Chondrocyte (in vitro differentiated cells): ENCODE measurements at regions not wholly inside any gene's neighbourhood (a gene's known extent, or its start where the extent isn't known, plus 50 kb on each side); places are given as distances from the start of the nearest gene placed in this dataset.

Experiments used
- DNase-seq: peaks from one replicate; pipeline ENCODE4 v3.0.0; 2021; ENCODE audit warnings: mixed read lengths, low spot score
- H3K27ac Mint-ChIP-seq: one replicate; pipeline ENCODE4 v1.8.0; 2021; ENCODE audit warnings: mild to moderate bottlenecking, moderate library complexity, mixed read lengths; ENCODE audit not compliant: unreplicated experiment
- H3K27me3 Mint-ChIP-seq: 2 replicates; pipeline ENCODE4 v1.8.0; 2021; ENCODE audit warnings: low read depth, mixed read lengths
- H3K36me3 Mint-ChIP-seq: 2 replicates; pipeline ENCODE4 v1.8.0; 2021; ENCODE audit warnings: low read depth, mixed read lengths
- H3K4me1 Mint-ChIP-seq: 2 replicates; pipeline ENCODE4 v1.8.0; 2021; ENCODE audit warnings: low read depth, mild to moderate bottlenecking, mixed read lengths
- H3K4me3 Mint-ChIP-seq: one replicate; pipeline ENCODE4 v1.8.0; 2021; ENCODE audit warnings: mild to moderate bottlenecking, moderate library complexity, mixed read lengths; ENCODE audit not compliant: unreplicated experiment
- H3K9me3 Mint-ChIP-seq: 2 replicates; pipeline ENCODE4 v1.8.0; 2021; ENCODE audit warnings: low read depth, mixed read lengths
- CTCF ChIP-seq: fragments of 200-600 bp; sonication (generic); IDR thresholded peaks from 2 replicates; pipeline ENCODE4 v1.5.0; 2021; ENCODE audit warnings: antibody characterized with exemption, mild to moderate bottlenecking, moderate library complexity

GRCh38 chr18:38250971-38251370, 685.4 kb upstream of the CELF4 start:
- H3K27me3 Mint-ChIP-seq = no peaks in the 10 kb centered on the region
- H3K9me3 Mint-ChIP-seq = peaks cover 3% of the 10 kb centered on the region
- H3K4me1 Mint-ChIP-seq = no peaks in the 10 kb centered on the region
- H3K27ac Mint-ChIP-seq = no peak overlapping the region
- no peak for DNase-seq
- TF ChIP-seq CTCF = no peak
- H3K4me3 Mint-ChIP-seq = no peak overlapping the region
- H3K36me3 Mint-ChIP-seq = no peaks in the 10 kb centered on the region

GRCh38 chr18:38244480-38244879, 678.9 kb upstream of the CELF4 start:
- H3K4me1 Mint-ChIP-seq = no peaks in the 10 kb centered on the region
- no peak for TF ChIP-seq CTCF
- no peak overlapping the region for H3K4me3 Mint-ChIP-seq
- no peak for DNase-seq
- H3K27me3 Mint-ChIP-seq = no peaks in the 10 kb centered on the region
- H3K9me3 Mint-ChIP-seq = peaks cover 3% of the 10 kb centered on the region
- no peaks in the 10 kb centered on the region for H3K36me3 Mint-ChIP-seq
- H3K27ac Mint-ChIP-seq = no peak overlapping the region

GRCh38 chr18:38243291-38243690, 677.7 kb upstream of the CELF4 start:
- Mint-ChIP-seq H3K4me1 (no peaks in the 10 kb centered on the region), H3K27me3 (no peaks in the 10 kb centered on the region), H3K4me3 (no peak overlapping the region), H3K27ac (no peak overlapping the region), H3K36me3 (no peaks in the 10 kb centered on the region), H3K9me3 (peaks cover 5% of the 10 kb centered on the region)
- no peak for TF ChIP-seq CTCF
- no peak for DNase-seq

GRCh38 chr18:38241736-38242135, 676.1 kb upstream of the CELF4 start:
- H3K4me1 Mint-ChIP-seq = no peaks in the 10 kb centered on the region
- no peaks in the 10 kb centered on the region for H3K36me3 Mint-ChIP-seq
- no peak overlapping the region for H3K27ac Mint-ChIP-seq
- DNase-seq = no peak
- TF ChIP-seq CTCF = no peak
- H3K27me3 Mint-ChIP-seq = no peaks in the 10 kb centered on the region
- peaks cover 5% of the 10 kb centered on the region for H3K9me3 Mint-ChIP-seq
- no peak overlapping the region for H3K4me3 Mint-ChIP-seq

- no peak for DNase-seq
- no peaks in the 10 kb centered on the region for H3K27me3 Mint-ChIP-seq
- H3K4me1 Mint-ChIP-seq = no peaks in the 10 kb centered on the region
- H3K4me3 Mint-ChIP-seq = no peak overlapping the region
- H3K36me3 Mint-ChIP-seq = no peaks in the 10 kb centered on the region
- TF ChIP-seq CTCF = no peak
- H3K27ac Mint-ChIP-seq = no peak overlapping the region
- peaks cover 2% of the 10 kb centered on the region for H3K9me3 Mint-ChIP-seq
Observed at GRCh38 chr18:38241216-38241615, 675.6 kb upstream of the CELF4 start.
